Uterus (tissue), 2 donors: ENCODE measurements at regions not wholly inside any gene's neighbourhood (a gene's known extent, or its start where the extent isn't known, plus 50 kb on each side); places are given as distances from the start of the nearest gene placed in this dataset.

Experiments used
- CTCF ChIP-seq, 4 experiments: fragments of 200-600 bp in 2 of 4; fragments of 450-650 bp in 2 of 4; sonication (generic) in 2 of 4; IDR thresholded peaks; one replicate each; pipeline ENCODE4 v1.5.1; 2016 to 2019; ENCODE audit warnings: antibody characterized with exemption in 4 of 4, mild to moderate bottlenecking in 2 of 4, moderate library complexity in 1 of 4
- POLR2A ChIP-seq, 2 donors: fragments of 450-650 bp; IDR thresholded peaks; one replicate each; pipeline ENCODE4 v1.6.1; 2016; ENCODE audit warnings: antibody characterized with exemption in 2 of 2, mild to moderate bottlenecking in 1 of 2, moderate library complexity in 1 of 2

GRCh38 chr4:60314416-60314815, 885.7 kb upstream of the ADGRL3 start:
- TF ChIP-seq CTCF (IDR thresholded peaks at IDR 0.05) (no peak), POLR2A (IDR thresholded peaks at IDR 0.05) (no peak)
